HCT116 (cell line): ENCODE measurements at regions not wholly inside any gene's neighbourhood (a gene's known extent, or its start where the extent isn't known, plus 50 kb on each side); places are given as distances from the start of the nearest gene placed in this dataset.

Experiments used
- EGR1 ChIP-seq: IDR thresholded peaks from 2 replicates; pipeline ENCODE4 v1.6.1; 2012; ENCODE audit warnings: low read depth
- EZH2 ChIP-seq: fragments of 200-600 bp; sonication (generic); IDR thresholded peaks from 2 replicates; pipeline ENCODE4 v1.6.1; 2017; ENCODE audit warnings: antibody characterized with exemption, mixed run types
- FOSL1 ChIP-seq: IDR thresholded peaks from 2 replicates; pipeline ENCODE4 v1.6.1; 2012; ENCODE audit warnings: low read depth
- POLR2AphosphoS5 ChIP-seq: IDR thresholded peaks from 2 replicates; pipeline ENCODE4 v1.6.1; 2011; ENCODE audit warnings: mild to moderate bottlenecking, low read depth, low read length, moderate library complexity
- RAD21 ChIP-seq: IDR thresholded peaks from 2 replicates; pipeline ENCODE4 v1.6.1; 2012; ENCODE audit warnings: low read depth, mild to moderate bottlenecking
- SIN3A ChIP-seq: IDR thresholded peaks from 2 replicates; pipeline ENCODE4 v1.6.1; 2012; ENCODE audit warnings: low read depth
- SRF ChIP-seq: IDR thresholded peaks from 2 replicates; pipeline ENCODE4 v1.6.1; 2012; ENCODE audit warnings: low read depth
- ZFX ChIP-seq: fragments of 450-650 bp; IDR thresholded peaks from 2 replicates; pipeline ENCODE4 v1.6.1; 2017
- ZNF274 ChIP-seq: fragments of 200-500 bp; sonication (Bioruptor generic); IDR thresholded peaks from 2 replicates; pipeline ENCODE4 v1.6.1; 2014; ENCODE audit warnings: mild to moderate bottlenecking, low read depth, low read length, inconsistent platforms
- TF ChIP-seq, protein P1 (sequence below), 3 experiments: fragments of 200-600 bp in 1 of 3; sonication (generic) in 1 of 3; IDR thresholded peaks in 2 of 3; conservative IDR thresholded peaks in 1 of 3; 2 replicates each; pipeline ENCODE4 v1.5.1; 2012 to 2017; ENCODE audit warnings: low read depth in 2 of 3, low read length in 2 of 3, antibody characterized with exemption in 1 of 3, borderline replicate concordance in 1 of 3, control low read depth in 1 of 3, mild to moderate bottlenecking in 1 of 3, mixed read lengths in 1 of 3, mixed run types in 1 of 3, moderate library complexity in 1 of 3; ENCODE audit not compliant: insufficient read depth in 1 of 3
- TF ChIP-seq, protein P2 (sequence below): IDR thresholded peaks from 2 replicates; pipeline ENCODE4 v1.6.1; 2011; ENCODE audit warnings: mild to moderate bottlenecking, low read length, moderate library complexity; ENCODE audit not compliant: insufficient replicate concordance; ENCODE audit errors: extremely low read depth

DNA sequence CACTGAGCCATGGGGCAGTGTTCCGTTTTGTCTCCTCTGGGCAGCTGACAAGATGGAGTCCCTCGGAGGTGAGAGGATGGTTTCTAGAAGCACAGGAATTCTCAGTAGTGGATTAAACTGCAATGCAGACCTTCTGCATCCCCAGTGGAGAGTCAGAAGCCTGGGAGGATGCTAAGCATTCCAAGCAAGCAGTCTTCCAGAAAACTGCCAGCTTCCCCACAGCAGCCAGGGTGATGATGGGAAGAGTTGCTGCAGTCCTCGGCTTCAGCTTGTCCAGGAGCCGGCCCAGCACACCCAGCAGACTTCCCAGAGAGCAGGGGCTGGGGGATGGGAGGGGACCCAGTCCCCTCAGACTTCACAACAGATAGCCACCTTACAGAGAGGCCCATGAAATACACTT is 163.6 kb downstream of the LY86 start:
- TF ChIP-seq, protein P1, sequence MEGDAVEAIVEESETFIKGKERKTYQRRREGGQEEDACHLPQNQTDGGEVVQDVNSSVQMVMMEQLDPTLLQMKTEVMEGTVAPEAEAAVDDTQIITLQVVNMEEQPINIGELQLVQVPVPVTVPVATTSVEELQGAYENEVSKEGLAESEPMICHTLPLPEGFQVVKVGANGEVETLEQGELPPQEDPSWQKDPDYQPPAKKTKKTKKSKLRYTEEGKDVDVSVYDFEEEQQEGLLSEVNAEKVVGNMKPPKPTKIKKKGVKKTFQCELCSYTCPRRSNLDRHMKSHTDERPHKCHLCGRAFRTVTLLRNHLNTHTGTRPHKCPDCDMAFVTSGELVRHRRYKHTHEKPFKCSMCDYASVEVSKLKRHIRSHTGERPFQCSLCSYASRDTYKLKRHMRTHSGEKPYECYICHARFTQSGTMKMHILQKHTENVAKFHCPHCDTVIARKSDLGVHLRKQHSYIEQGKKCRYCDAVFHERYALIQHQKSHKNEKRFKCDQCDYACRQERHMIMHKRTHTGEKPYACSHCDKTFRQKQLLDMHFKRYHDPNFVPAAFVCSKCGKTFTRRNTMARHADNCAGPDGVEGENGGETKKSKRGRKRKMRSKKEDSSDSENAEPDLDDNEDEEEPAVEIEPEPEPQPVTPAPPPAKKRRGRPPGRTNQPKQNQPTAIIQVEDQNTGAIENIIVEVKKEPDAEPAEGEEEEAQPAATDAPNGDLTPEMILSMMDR (IDR thresholded peaks at IDR 0.05 in 2 of 3, conservative IDR thresholded peaks at IDR 0.05 in 1 of 3; ENCODE audit: borderline replicate concordance in 1 of 3, insufficient read depth in 1 of 3, low read depth in 2 of 3, low read length in 2 of 3): no peak
- no peak for TF ChIP-seq EZH2
- no peak for TF ChIP-seq SRF
- TF ChIP-seq SIN3A: no peak
- TF ChIP-seq POLR2AphosphoS5: no peak
- TF ChIP-seq FOSL1: no peak
- TF ChIP-seq RAD21: no peak
- no peak for TF ChIP-seq EGR1
- TF ChIP-seq, protein P2, sequence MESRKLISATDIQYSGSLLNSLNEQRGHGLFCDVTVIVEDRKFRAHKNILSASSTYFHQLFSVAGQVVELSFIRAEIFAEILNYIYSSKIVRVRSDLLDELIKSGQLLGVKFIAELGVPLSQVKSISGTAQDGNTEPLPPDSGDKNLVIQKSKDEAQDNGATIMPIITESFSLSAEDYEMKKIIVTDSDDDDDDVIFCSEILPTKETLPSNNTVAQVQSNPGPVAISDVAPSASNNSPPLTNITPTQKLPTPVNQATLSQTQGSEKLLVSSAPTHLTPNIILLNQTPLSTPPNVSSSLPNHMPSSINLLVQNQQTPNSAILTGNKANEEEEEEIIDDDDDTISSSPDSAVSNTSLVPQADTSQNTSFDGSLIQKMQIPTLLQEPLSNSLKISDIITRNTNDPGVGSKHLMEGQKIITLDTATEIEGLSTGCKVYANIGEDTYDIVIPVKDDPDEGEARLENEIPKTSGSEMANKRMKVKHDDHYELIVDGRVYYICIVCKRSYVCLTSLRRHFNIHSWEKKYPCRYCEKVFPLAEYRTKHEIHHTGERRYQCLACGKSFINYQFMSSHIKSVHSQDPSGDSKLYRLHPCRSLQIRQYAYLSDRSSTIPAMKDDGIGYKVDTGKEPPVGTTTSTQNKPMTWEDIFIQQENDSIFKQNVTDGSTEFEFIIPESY: no peak
- no peak for TF ChIP-seq ZFX
- TF ChIP-seq ZNF274: no peak
